ENCODE measurements at regions not wholly inside any gene's neighbourhood (a gene's known extent, or its start where the extent isn't known, plus 50 kb on each side); places are given as distances from the start of the nearest gene placed in this dataset.
A peak's percentile ranks its signal among the peaks of the same experiment; 100 is the strongest.

DNA sequence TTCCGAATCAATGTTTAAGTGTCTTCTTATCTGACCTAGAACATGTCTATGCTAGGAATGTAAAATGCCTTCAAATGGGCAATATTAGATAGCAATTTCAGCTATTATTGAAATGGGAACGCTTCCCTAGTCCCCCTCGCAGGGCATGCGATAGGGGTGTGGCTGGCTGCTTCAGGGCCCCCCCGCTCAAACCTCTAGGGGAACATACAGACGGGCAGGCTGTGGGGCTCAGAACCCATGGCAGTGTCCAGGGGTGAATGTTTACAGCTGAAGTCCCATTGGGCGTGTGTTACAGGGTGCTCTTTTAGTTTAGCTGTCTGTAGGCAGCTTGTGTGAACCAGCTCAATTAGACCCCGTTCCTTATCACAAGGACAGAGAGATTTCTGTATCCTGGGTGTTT lies 315.9 kb downstream of the DSEL start:
- H3K4me3 ChIP-seq, result no peak overlapping the region
- H3K9me3 ChIP-seq (replicated peaks), result no peaks in the 10 kb centered on the region
- no peaks in the 10 kb centered on the region for H3K4me1 ChIP-seq
- no peaks in the 10 kb centered on the region for H3K36me3 ChIP-seq
- DNase-seq, result no peak
- H3K27me3 ChIP-seq, result no peaks in the 10 kb centered on the region
- no peak overlapping the region for H3K27ac ChIP-seq

- DNase-seq, result peak in 1 of 2 experiments; percentile 78
- H3K4me1 ChIP-seq, result no peaks in the 10 kb centered on the region
- H3K27me3 ChIP-seq, result no peaks in the 10 kb centered on the region
- no peak overlapping the region for H3K27ac ChIP-seq
- no peaks in the 10 kb centered on the region for H3K9me3 ChIP-seq (replicated peaks)
- no peak overlapping the region for H3K4me3 ChIP-seq
- H3K36me3 ChIP-seq, result no peaks in the 10 kb centered on the region
Observed at GRCh38 chr18:67199993-67200617, 316.4 kb downstream of the DSEL start.

GRCh38 chr18:67194886-67195285 lies 321.6 kb downstream of the DSEL start:
- Histone ChIP-seq H3K27me3 (no peaks in the 10 kb centered on the region), H3K4me3 (no peak overlapping the region), H3K27ac (no peak overlapping the region), H3K4me1 (no peaks in the 10 kb centered on the region), H3K9me3 (replicated peaks) (no peaks in the 10 kb centered on the region), H3K36me3 (no peaks in the 10 kb centered on the region)
- no peak for DNase-seq

DNA sequence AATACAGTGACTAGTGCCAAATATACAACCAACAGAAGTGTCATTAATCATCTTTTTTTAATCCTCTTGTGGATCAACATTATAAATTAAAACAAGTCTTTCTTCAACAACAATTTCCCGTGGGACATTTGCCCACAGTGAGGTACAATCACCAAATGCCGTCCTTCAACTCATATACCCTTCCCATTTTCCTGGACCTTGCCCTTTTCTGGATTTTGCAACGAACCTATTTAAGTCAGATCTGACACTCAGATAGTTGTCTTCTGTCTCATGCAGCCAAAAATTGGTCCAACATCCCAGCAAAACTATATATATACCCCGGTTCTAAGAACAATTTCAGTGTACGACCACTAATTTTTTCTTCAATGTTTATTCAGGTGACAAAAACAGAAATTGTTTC lies 324.0 kb downstream of the DSEL start:
- DNase-seq, result no peak
- Histone ChIP-seq H3K9me3 (replicated peaks) (no peaks in the 10 kb centered on the region), H3K4me3 (no peak overlapping the region), H3K27ac (no peak overlapping the region), H3K27me3 (no peaks in the 10 kb centered on the region), H3K36me3 (no peaks in the 10 kb centered on the region), H3K4me1 (no peaks in the 10 kb centered on the region)

DNA sequence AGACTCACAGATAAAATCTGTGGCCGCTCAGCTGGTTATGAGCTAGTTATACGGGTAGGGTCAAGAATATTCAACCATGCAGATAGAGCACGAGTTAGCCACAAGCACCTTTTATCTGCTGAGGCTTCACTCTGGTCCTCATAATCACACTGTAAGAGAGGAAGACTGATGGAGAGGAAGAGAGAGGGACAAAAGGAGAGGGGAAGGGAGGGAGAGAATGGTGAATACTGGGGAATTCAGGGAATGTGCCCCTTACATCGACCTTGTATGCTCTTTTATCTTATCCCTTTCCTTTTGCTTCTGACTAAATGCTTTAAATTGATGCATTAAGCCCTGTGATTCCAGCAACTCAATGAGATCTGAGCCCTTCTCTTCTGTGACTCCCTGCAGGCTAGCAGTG lies 333.1 kb downstream of the DSEL start:
- H3K9me3 ChIP-seq (replicated peaks), result no peaks in the 10 kb centered on the region

DNA sequence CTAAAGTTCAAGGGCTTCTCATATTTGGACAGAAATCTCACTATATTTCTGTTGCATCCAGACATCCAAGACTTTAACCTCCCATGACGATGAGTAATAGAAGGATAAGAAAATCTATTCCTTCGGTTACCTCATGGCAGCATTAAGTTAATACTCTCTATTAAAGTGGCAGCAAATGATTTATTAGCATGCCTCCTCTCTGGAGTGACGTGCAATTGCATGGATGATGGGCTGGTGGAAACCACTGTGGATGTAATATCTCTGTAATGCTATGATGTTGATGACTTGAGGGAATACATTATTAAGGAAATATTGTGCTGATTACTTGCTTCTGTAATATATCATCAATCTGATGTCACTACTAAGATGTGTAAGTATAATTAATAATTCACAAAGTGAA lies 336.8 kb downstream of the DSEL start:
- H3K27me3 ChIP-seq, result no peaks in the 10 kb centered on the region
- no peak overlapping the region for H3K27ac ChIP-seq
- H3K36me3 ChIP-seq, result no peaks in the 10 kb centered on the region
- no peaks in the 10 kb centered on the region for H3K9me3 ChIP-seq (replicated peaks)
- DNase-seq, result no peak
- no peak overlapping the region for H3K4me3 ChIP-seq
- H3K4me1 ChIP-seq, result no peaks in the 10 kb centered on the region

More for the DNA sequence above, 333.1 kb downstream of the DSEL start:
- DNase-seq, result no peak
- H3K36me3 ChIP-seq, result no peaks in the 10 kb centered on the region
- H3K4me3 ChIP-seq, result no peak overlapping the region
- H3K4me1 ChIP-seq, result no peaks in the 10 kb centered on the region
- H3K27ac ChIP-seq, result no peak overlapping the region
- no peaks in the 10 kb centered on the region for H3K27me3 ChIP-seq

- no peak for DNase-seq
- no peak overlapping the region for H3K27ac ChIP-seq
- no peaks in the 10 kb centered on the region for H3K27me3 ChIP-seq
- no peaks in the 10 kb centered on the region for H3K9me3 ChIP-seq (replicated peaks)
- no peaks in the 10 kb centered on the region for H3K36me3 ChIP-seq
- no peak overlapping the region for H3K4me3 ChIP-seq
- no peaks in the 10 kb centered on the region for H3K4me1 ChIP-seq
Observed at GRCh38 chr18:67159662-67160061, 356.9 kb downstream of the DSEL start.

DNA sequence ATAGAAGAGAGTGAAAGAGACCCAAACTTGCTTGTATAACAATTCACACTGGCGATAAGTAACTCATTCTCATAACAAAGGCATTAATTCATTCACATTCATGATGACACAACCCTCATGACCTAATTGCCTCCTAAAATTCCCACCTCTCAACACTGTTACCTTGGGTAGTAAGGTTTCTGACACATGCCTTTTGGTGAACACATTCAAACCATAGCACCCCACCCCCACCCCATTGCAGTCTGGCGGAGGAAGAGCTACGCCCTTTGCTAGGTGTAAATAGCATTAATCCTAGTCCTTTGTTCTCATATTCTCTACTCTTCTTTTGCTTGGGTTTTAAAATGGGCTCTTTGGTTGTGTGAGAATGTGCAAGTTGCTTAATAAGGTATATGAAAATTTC lies 361.5 kb downstream of the DSEL start:
- DNase-seq, result no peak
- Histone ChIP-seq H3K4me3 (no peak overlapping the region), H3K4me1 (no peaks in the 10 kb centered on the region), H3K9me3 (replicated peaks) (no peaks in the 10 kb centered on the region), H3K27ac (no peak overlapping the region), H3K27me3 (no peaks in the 10 kb centered on the region), H3K36me3 (no peaks in the 10 kb centered on the region)

DNA sequence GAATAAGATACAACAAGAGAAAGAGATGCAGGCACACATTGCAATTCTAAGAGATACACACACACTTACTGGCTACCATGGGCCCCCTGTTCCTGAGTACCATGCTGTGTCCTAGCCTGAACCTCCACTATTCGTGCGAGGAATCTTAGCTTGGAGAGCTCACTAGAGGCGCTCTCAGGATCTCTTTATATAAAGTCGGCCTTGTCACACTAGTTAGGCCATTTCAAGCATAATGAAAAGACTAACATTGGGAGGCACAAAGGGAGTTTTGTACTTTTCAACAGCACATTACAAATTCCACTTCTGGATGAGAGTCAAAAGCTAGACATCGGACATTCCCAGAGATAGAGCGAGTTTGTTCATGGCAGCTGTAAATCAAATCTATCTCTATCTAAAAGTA lies 365.2 kb downstream of the DSEL start:
- Histone ChIP-seq H3K27me3 (no peaks in the 10 kb centered on the region), H3K27ac (no peak overlapping the region), H3K4me1 (no peaks in the 10 kb centered on the region), H3K4me3 (no peak overlapping the region), H3K36me3 (no peaks in the 10 kb centered on the region), H3K9me3 (replicated peaks) (no peaks in the 10 kb centered on the region)
- no peak for DNase-seq

DNA sequence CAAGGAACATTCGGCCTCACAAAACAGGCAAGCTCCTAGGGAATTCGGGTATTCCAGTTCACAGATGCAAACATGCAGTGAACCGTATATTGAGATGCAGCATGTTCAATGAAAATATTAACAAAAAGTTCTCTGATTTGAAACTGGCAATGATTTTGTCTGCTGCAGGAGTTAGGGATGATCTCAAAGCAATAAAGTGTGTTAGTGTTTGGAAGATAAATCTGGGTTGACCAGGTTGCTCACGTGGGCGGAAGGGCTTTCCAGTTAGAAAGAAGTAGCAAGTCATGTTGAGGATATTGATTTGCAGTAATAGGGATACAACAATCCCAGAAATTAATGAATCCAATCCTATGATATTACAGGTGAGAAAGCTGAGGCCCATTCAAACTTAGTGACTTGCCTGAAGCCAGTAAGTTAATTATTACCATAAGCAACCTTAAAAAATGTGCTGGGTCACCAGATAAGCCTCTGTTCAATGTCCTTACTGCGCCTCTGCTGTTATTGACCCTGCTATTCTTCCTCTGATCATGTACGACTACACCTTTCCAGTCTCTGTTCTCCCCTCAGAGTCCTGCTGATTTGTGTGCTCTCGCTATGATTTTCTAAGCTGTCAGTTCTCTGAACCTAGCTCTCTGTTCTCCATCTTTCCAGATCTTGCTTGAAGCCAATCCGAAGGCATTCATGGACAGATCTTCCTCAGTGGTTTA lies 370.8 kb downstream of the DSEL start:
- H3K9me3 ChIP-seq (replicated peaks), result no peaks in the 10 kb centered on the region
- DNase-seq, result no peak
- no peak overlapping the region for H3K27ac ChIP-seq
- no peak overlapping the region for H3K4me3 ChIP-seq
- no peaks in the 10 kb centered on the region for H3K36me3 ChIP-seq
- no peaks in the 10 kb centered on the region for H3K4me1 ChIP-seq
- no peaks in the 10 kb centered on the region for H3K27me3 ChIP-seq

DNA sequence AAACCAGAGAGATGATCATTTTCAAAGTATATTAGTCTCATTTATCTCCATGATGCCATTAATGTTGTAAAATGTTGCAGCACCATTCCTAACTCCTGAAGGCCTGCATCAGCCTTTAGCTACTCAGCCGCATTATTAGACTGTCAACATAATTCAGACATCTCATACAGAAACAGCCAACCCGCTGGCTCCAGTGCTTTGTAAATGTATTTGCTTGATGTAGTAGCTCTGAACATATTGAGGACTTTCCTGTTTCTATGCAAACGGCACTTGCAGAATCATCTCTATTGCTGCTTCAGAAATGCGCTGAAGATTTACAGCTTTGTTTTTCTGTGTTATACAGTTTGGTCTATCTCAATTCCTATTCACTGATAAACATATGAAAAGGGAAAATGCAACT lies 372.2 kb downstream of the DSEL start:
- H3K4me1 ChIP-seq, result no peaks in the 10 kb centered on the region
- H3K27me3 ChIP-seq, result no peaks in the 10 kb centered on the region
- H3K9me3 ChIP-seq (replicated peaks), result no peaks in the 10 kb centered on the region
- no peaks in the 10 kb centered on the region for H3K36me3 ChIP-seq
- no peak overlapping the region for H3K27ac ChIP-seq
- H3K4me3 ChIP-seq, result no peak overlapping the region
- DNase-seq, result no peak

- H3K27ac ChIP-seq, result no peak overlapping the region
- no peaks in the 10 kb centered on the region for H3K9me3 ChIP-seq (replicated peaks)
- no peaks in the 10 kb centered on the region for H3K27me3 ChIP-seq
- H3K4me3 ChIP-seq, result no peak overlapping the region
- H3K4me1 ChIP-seq, result no peaks in the 10 kb centered on the region
- DNase-seq, result no peak
- no peaks in the 10 kb centered on the region for H3K36me3 ChIP-seq
Observed at GRCh38 chr18:67143028-67143427, 373.5 kb downstream of the DSEL start.

DNA sequence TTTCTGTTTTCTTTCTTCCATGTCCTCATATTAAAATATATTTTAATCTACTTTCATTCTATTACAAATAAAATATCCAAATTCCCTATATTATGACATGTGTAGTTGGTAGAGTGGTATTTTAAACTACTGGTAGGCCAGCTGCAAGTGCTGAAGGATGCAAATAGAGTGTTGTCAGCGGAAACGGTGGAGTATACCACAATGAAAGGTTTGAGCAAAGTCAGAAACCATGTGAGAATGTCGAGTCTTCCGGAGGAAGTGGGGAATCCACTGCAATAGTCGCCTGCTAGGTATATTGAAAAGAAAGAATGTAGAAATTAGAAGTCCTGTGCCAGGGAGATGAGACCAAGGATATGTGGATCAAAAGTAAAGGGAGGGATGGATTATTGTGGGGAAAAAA lies 373.9 kb downstream of the DSEL start:
- DNase-seq, result no peak
- Histone ChIP-seq H3K4me3 (no peak overlapping the region), H3K27me3 (no peaks in the 10 kb centered on the region), H3K9me3 (replicated peaks) (no peaks in the 10 kb centered on the region), H3K36me3 (no peaks in the 10 kb centered on the region), H3K4me1 (no peaks in the 10 kb centered on the region), H3K27ac (no peak overlapping the region)

- DNase-seq, result no peak
Observed at GRCh38 chr18:67140495-67140894, 376.0 kb downstream of the DSEL start.

GRCh38 chr18:67139899-67140298 lies 376.6 kb downstream of the DSEL start:
- DNase-seq, result no peak
- Histone ChIP-seq H3K36me3 (no peaks in the 10 kb centered on the region), H3K4me1 (no peaks in the 10 kb centered on the region), H3K27ac (no peak overlapping the region), H3K4me3 (no peak overlapping the region), H3K27me3 (no peaks in the 10 kb centered on the region), H3K9me3 (replicated peaks) (no peaks in the 10 kb centered on the region)

More at GRCh38 chr18:67140495-67140894, 376.0 kb downstream of the DSEL start:
- Histone ChIP-seq H3K36me3 (no peaks in the 10 kb centered on the region), H3K9me3 (replicated peaks) (no peaks in the 10 kb centered on the region), H3K4me1 (no peaks in the 10 kb centered on the region), H3K4me3 (no peak overlapping the region), H3K27ac (no peak overlapping the region), H3K27me3 (no peaks in the 10 kb centered on the region)

GRCh38 chr18:67135981-67136380 lies 380.5 kb downstream of the DSEL start:
- Histone ChIP-seq H3K4me3 (no peak overlapping the region), H3K9me3 (replicated peaks) (no peaks in the 10 kb centered on the region), H3K27ac (no peak overlapping the region)

More at GRCh38 chr18:67135981-67136380, 380.5 kb downstream of the DSEL start:
- H3K4me1 ChIP-seq, result no peaks in the 10 kb centered on the region; the same call in 1 of the 2 replicates
- no peaks in the 10 kb centered on the region for H3K36me3 ChIP-seq
- H3K27me3 ChIP-seq, result no peaks in the 10 kb centered on the region
- no peak for DNase-seq
